Endothelial cell of umbilical vein (primary cell): ENCODE measurements at regions not wholly inside any gene's neighbourhood (a gene's known extent, or its start where the extent isn't known, plus 50 kb on each side); places are given as distances from the start of the nearest gene placed in this dataset.

Experiments used
- BruUV-seq: library from RNA; stranded (reverse); fragments of 400-500 nt; replicated peaks from 2 replicates; lab custom pipeline; 2021; lab: Mats Ljungman, UMichigan
- CTCF ChIA-PET: fragments of 300-600, 350-600 bp; sonication (Branson Sonifier 250); formaldehyde crosslinking; loops from one replicate; lab custom pipeline; 2021; ENCODE audit warnings: antibody characterized with exemption, inconsistent platforms; lab: Charles Lee
- POLR2A ChIA-PET: fragments of 300-600, 350-600 bp; sonication (Branson Sonifier 250); formaldehyde crosslinking; loops from one replicate; lab custom pipeline; 2021; ENCODE audit warnings: antibody characterized with exemption, inconsistent platforms; lab: Charles Lee
- DNase-seq: peaks from one replicate; pipeline ENCODE4 v3.0.0-alpha.2; 2011; ENCODE audit warnings: low read depth, low spot score
- FAIRE-seq: peaks from 2 replicates; lab custom pipeline; 2011; peaks lifted over from hg19 to GRCh38; lab: Jason Lieb, UNC
- H2AFZ ChIP-seq: 2 replicates; pipeline ENCODE4 v1.6.0; 2012; ENCODE audit warnings: low read depth, low read length, control low read depth, inconsistent platforms
- H3K27ac ChIP-seq: 2 replicates; pipeline ENCODE4 v1.5.1; 2011; ENCODE audit warnings: low read depth, mild to moderate bottlenecking, control low read depth, low read length, moderate library complexity; ENCODE audit not compliant: insufficient read depth
- H3K27me3 ChIP-seq, 2 experiments: 2 replicates each; pipeline versions ENCODE4 v1.6.0 to v1.6.1; 2011; ENCODE audit warnings: low read length in 2 of 2, mixed read lengths in 1 of 2; ENCODE audit not compliant: control insufficient read depth in 2 of 2, insufficient read depth in 2 of 2
- H3K36me3 ChIP-seq, 2 experiments: 2 replicates in 1 of 2; 3 replicates in 1 of 2; pipeline ENCODE4 v1.5.1; 2011; ENCODE audit warnings: low read length in 2 of 2, mild to moderate bottlenecking in 1 of 2, moderate library complexity in 1 of 2; ENCODE audit not compliant: control insufficient read depth in 2 of 2, insufficient read depth in 2 of 2; ENCODE audit errors: extremely low read depth in 1 of 2
- H3K4me1 ChIP-seq: 3 replicates; pipeline ENCODE4 v1.5.1; 2011; ENCODE audit warnings: mild to moderate bottlenecking, low read length; ENCODE audit not compliant: control insufficient read depth, insufficient read depth; ENCODE audit errors: extremely low read depth
- H3K4me2 ChIP-seq: 2 replicates; pipeline ENCODE4 v1.6.1; 2011; ENCODE audit warnings: low read length, control low read depth, mixed read lengths; ENCODE audit not compliant: insufficient read depth
- H3K4me3 ChIP-seq, 3 experiments: fragments of 200-600 bp in 1 of 3; sonication (generic), shearing (Covaris generic) in 1 of 3; replicated peaks in 1 of 3; 2 replicates each; pipeline ENCODE4 v1.5.1; 2011 to 2016; ENCODE audit warnings: control low read depth in 3 of 3, low read length in 3 of 3, mild to moderate bottlenecking in 2 of 3, inconsistent platforms in 1 of 3, low read depth in 1 of 3, moderate library complexity in 1 of 3; ENCODE audit not compliant: insufficient read depth in 1 of 3
- H3K79me2 ChIP-seq: 2 replicates; pipeline ENCODE4 v1.6.0; 2012; ENCODE audit warnings: low read length, inconsistent platforms; ENCODE audit not compliant: control insufficient read depth, insufficient read depth
- H3K9ac ChIP-seq: replicated peaks from 2 replicates; pipeline ENCODE3; 2011; ENCODE audit warnings: low read length, control low read depth; ENCODE audit not compliant: insufficient read depth; ENCODE audit errors: extremely low read depth
- H3K9me1 ChIP-seq: replicated peaks from 3 replicates; pipeline ENCODE4 v1.6.0; 2011; ENCODE audit warnings: mild to moderate bottlenecking, low read length; ENCODE audit not compliant: control insufficient read depth, insufficient read depth; ENCODE audit errors: extremely low read depth
- H3K9me3 ChIP-seq: replicated peaks from 2 replicates; pipeline ENCODE4 v1.5.1; 2012; ENCODE audit warnings: low read length, inconsistent platforms; ENCODE audit not compliant: control insufficient read depth, insufficient read depth
- H4K20me1 ChIP-seq: replicated peaks from 2 replicates; pipeline ENCODE3; 2011; ENCODE audit warnings: mild to moderate bottlenecking, low read length; ENCODE audit not compliant: control insufficient read depth, insufficient read depth; ENCODE audit errors: extremely low read depth
- EZH2 ChIP-seq: IDR thresholded peaks from 2 replicates; pipeline ENCODE4 v1.6.1; 2012; ENCODE audit warnings: borderline replicate concordance, low read depth, mild to moderate bottlenecking, moderate library complexity, low read length, inconsistent platforms; ENCODE audit not compliant: severe bottlenecking
- FOS ChIP-seq: IDR thresholded peaks from 2 replicates; pipeline ENCODE4 v1.6.1; 2011; ENCODE audit warnings: mild to moderate bottlenecking, low read length, moderate library complexity, borderline replicate concordance; ENCODE audit not compliant: insufficient read depth
- GATA2 ChIP-seq: IDR thresholded peaks from 2 replicates; pipeline ENCODE4 v1.7.0; 2011; ENCODE audit warnings: low read depth, mild to moderate bottlenecking, moderate library complexity, mixed read lengths, low read length; ENCODE audit not compliant: insufficient read length, insufficient read depth
- JUN ChIP-seq: IDR thresholded peaks from 2 replicates; pipeline ENCODE4 v1.6.1; 2011; ENCODE audit warnings: borderline replicate concordance, low read depth; ENCODE audit not compliant: insufficient read length, insufficient read depth
- MYC ChIP-seq: IDR thresholded peaks from one replicate; pipeline ENCODE4 v1.6.1; 2011; ENCODE audit warnings: mild to moderate bottlenecking, low read depth, low read length
- POLR2A ChIP-seq: IDR thresholded peaks from 2 replicates; pipeline ENCODE4 v1.6.1; 2012; ENCODE audit warnings: low read depth, mild to moderate bottlenecking, control low read depth, low read length
- POLR2AphosphoS5 ChIP-seq: IDR thresholded peaks from 2 replicates; pipeline ENCODE4 v1.6.1; 2012; ENCODE audit warnings: low read depth, mild to moderate bottlenecking, control low read depth, low read length, moderate library complexity; ENCODE audit not compliant: insufficient read depth
- dilution Hi-C: fragments of 300-500 bp; cut with MboI; formaldehyde crosslinking; loops from one replicate; pipeline ENCODE4 v1.15.0; 2019; ENCODE audit warnings: low sequenced_read_pairs; ENCODE audit not compliant: extremely low pct_ligation_motif_present
- intact Hi-C: fragments of 100-400 bp; cut with micrococcal nuclease; formaldehyde crosslinking; loops from one replicate; pipeline ENCODE4 v1.10.0; 2022
- TF ChIP-seq, protein P1 (sequence below), 2 donors: IDR thresholded peaks; 1 replicate in 1 of 2; 2 replicates in 1 of 2; pipeline ENCODE4 v1.5.1; 2011; ENCODE audit warnings: low read length in 2 of 2, mild to moderate bottlenecking in 2 of 2, moderate library complexity in 2 of 2, control low read depth in 1 of 2, inconsistent platforms in 1 of 2, low read depth in 1 of 2; ENCODE audit not compliant: insufficient read depth in 1 of 2; ENCODE audit errors: extremely low read depth in 1 of 2
- TF ChIP-seq, protein P2 (sequence below): IDR thresholded peaks from 2 replicates; pipeline ENCODE4 v1.6.1; 2011; ENCODE audit not compliant: insufficient read depth, insufficient read length

DNA sequence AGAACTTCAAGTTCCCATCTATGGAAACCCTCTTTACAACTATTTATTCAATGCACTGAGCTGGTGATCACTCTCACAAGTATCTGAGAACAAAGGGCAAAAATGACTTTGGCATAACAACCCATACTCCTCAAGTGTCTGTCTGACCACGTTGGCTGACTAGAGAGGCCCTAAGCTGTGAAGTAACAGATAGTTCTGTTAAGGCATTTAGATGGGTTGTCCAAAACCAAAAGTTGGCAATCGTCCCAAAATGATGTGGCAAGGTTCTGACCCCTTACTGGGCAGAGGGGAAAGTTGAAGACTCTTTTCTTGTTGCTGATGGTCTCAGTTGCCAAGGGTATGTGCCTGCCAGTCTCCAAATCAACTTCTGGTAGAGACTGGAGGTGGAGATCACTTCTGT lies 524.8 kb downstream of the PPARGC1A start:
- no peak overlapping the region for H2AFZ ChIP-seq
- no peaks in the 10 kb centered on the region for H3K36me3 ChIP-seq
- no peaks in the 10 kb centered on the region for H3K27me3 ChIP-seq
- no TSS peak for BruUV-seq
- no peaks in the 10 kb centered on the region for H4K20me1 ChIP-seq
- H3K9me3 ChIP-seq: peaks cover 2% of the 10 kb centered on the region
- FAIRE-seq (no peak), DNase-seq (no peak)
- H3K79me2 ChIP-seq: no peaks in the 10 kb centered on the region
- no peaks in the 10 kb centered on the region for H3K4me1 ChIP-seq
- H3K9me1 ChIP-seq: no peaks in the 10 kb centered on the region
- no peak overlapping the region for H3K4me3 ChIP-seq
- ChIA-PET POLR2A (no interaction called here), CTCF (no interaction called here)
- H3K9ac ChIP-seq: no peak overlapping the region
- H3K27ac ChIP-seq: no peak overlapping the region
- dilution Hi-C loops: no loop called here
- intact Hi-C loops: no loop called here
- TF ChIP-seq, protein P1, sequence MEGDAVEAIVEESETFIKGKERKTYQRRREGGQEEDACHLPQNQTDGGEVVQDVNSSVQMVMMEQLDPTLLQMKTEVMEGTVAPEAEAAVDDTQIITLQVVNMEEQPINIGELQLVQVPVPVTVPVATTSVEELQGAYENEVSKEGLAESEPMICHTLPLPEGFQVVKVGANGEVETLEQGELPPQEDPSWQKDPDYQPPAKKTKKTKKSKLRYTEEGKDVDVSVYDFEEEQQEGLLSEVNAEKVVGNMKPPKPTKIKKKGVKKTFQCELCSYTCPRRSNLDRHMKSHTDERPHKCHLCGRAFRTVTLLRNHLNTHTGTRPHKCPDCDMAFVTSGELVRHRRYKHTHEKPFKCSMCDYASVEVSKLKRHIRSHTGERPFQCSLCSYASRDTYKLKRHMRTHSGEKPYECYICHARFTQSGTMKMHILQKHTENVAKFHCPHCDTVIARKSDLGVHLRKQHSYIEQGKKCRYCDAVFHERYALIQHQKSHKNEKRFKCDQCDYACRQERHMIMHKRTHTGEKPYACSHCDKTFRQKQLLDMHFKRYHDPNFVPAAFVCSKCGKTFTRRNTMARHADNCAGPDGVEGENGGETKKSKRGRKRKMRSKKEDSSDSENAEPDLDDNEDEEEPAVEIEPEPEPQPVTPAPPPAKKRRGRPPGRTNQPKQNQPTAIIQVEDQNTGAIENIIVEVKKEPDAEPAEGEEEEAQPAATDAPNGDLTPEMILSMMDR (IDR thresholded peaks at IDR 0.05; ENCODE audit: extremely low read depth in 1 of 2, insufficient read depth in 1 of 2, low read depth in 1 of 2, low read length in 2 of 2): no peak
- TF ChIP-seq POLR2AphosphoS5: no peak
- TF ChIP-seq, protein P2, sequence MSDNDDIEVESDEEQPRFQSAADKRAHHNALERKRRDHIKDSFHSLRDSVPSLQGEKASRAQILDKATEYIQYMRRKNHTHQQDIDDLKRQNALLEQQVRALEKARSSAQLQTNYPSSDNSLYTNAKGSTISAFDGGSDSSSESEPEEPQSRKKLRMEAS: no peak
- TF ChIP-seq FOS: no peak
- TF ChIP-seq POLR2A: no peak
- TF ChIP-seq JUN: no peak
- no peak for TF ChIP-seq EZH2
- no peak for TF ChIP-seq GATA2
- no peak for TF ChIP-seq MYC
- H3K4me2 ChIP-seq: no peak overlapping the region
